Transverse colon (tissue), 4 donors: ENCODE measurements at regions not wholly inside any gene's neighbourhood (a gene's known extent, or its start where the extent isn't known, plus 50 kb on each side); places are given as distances from the start of the nearest gene placed in this dataset.

Experiments used
- CTCF ChIP-seq, 5 experiments: fragments of 200-600 bp in 3 of 5; fragments of 450-650 bp in 2 of 5; sonication (generic) in 3 of 5; IDR thresholded peaks; 1 replicate in 2 of 5; 2 replicates in 3 of 5; pipeline ENCODE4 v1.5.1; 2016 to 2017; ENCODE audit warnings: antibody characterized with exemption in 5 of 5, inconsistent platforms in 3 of 5, mild to moderate bottlenecking in 2 of 5, moderate library complexity in 1 of 5
- EP300 ChIP-seq: sonication (generic); formaldehyde crosslinking; IDR thresholded peaks from one replicate; pipeline ENCODE4 v1.6.1; 2017; ENCODE audit warnings: antibody characterized with exemption, low read depth
- POLR2AphosphoS5 ChIP-seq, 3 donors: sonication (generic); formaldehyde crosslinking; IDR thresholded peaks; one replicate each; pipeline ENCODE4 v1.6.1; 2016; ENCODE audit warnings: antibody characterized with exemption in 3 of 3

GRCh38 chr17:79213305-79213704 is 138.7 kb downstream of the ENGASE start:
- TF ChIP-seq POLR2AphosphoS5 (IDR thresholded peaks at IDR 0.05) (no peak), CTCF (IDR thresholded peaks at IDR 0.05) (no peak), EP300 (no peak)
